Central memory CD8-positive, alpha-beta T cell (primary cell): ENCODE measurements at regions not wholly inside any gene's neighbourhood (a gene's known extent, or its start where the extent isn't known, plus 50 kb on each side); places are given as distances from the start of the nearest gene placed in this dataset.
"Not testable (repeated sequence)": the region's sequence is repeated elsewhere in the genome, so short reads cannot be mapped to it uniquely, and the experiment has no call there.

Experiments
- ATAC-seq: fragments of 150-1000 bp; cut with Tn5 transposase; replicated peaks from 2 replicates; pipeline ENCODE4 v1.10.0; 2022; ENCODE audit warnings: mild to moderate bottlenecking, moderate FRiP score, moderate number of reproducible peaks; ENCODE audit not compliant: poor library complexity, severe bottlenecking; ENCODE audit errors: extremely low read depth
- DNase-seq, 2 donors: peaks; one replicate each; pipeline ENCODE4 v3.0.0; 2021; ENCODE audit warnings: low spot score in 2 of 2
- H3K27ac Mint-ChIP-seq: one replicate; pipeline ENCODE4 v1.8.0; 2022; ENCODE audit warnings: low read depth, mild to moderate bottlenecking, moderate library complexity, mixed read lengths
- H3K27me3 Mint-ChIP-seq: one replicate; pipeline ENCODE4 v1.8.0; 2022; ENCODE audit warnings: mixed read lengths
- H3K36me3 Mint-ChIP-seq: one replicate; pipeline ENCODE4 v1.8.0; 2022; ENCODE audit warnings: mild to moderate bottlenecking, moderate library complexity, mixed read lengths; ENCODE audit not compliant: insufficient read depth
- H3K4me1 Mint-ChIP-seq: one replicate; pipeline ENCODE4 v1.8.0; 2022; ENCODE audit warnings: mixed read lengths
- H3K4me3 Mint-ChIP-seq: one replicate; pipeline ENCODE4 v1.8.0; 2022; ENCODE audit warnings: mild to moderate bottlenecking, moderate library complexity, mixed read lengths
- H3K9me3 Mint-ChIP-seq: one replicate; pipeline ENCODE4 v1.8.0; 2022; ENCODE audit warnings: mixed read lengths

GRCh38 chr7:156504006-156504405 lies 136.6 kb upstream of the RNF32 start:
- Mint-ChIP-seq H3K4me3 (no peak overlapping the region), H3K27ac (no peak overlapping the region), H3K9me3 (no peaks in the 10 kb centered on the region), H3K36me3 (no peaks in the 10 kb centered on the region), H3K27me3 (peaks cover 29% of the 10 kb centered on the region), H3K4me1 (no peaks in the 10 kb centered on the region)
- ATAC-seq (no peak), DNase-seq (no peak)

GRCh38 chr7:156503196-156503595 lies 137.4 kb upstream of the RNF32 start:
- ATAC-seq (no peak), DNase-seq (no peak)
- Mint-ChIP-seq H3K36me3 (no peaks in the 10 kb centered on the region), H3K4me3 (no peak overlapping the region), H3K27ac (no peak overlapping the region), H3K27me3 (peaks cover 25% of the 10 kb centered on the region), H3K9me3 (no peaks in the 10 kb centered on the region), H3K4me1 (no peaks in the 10 kb centered on the region)

- H3K27ac Mint-ChIP-seq, H3K9me3 Mint-ChIP-seq, ATAC-seq, H3K4me3 Mint-ChIP-seq, DNase-seq, H3K36me3 Mint-ChIP-seq, H3K4me1 Mint-ChIP-seq: not testable (repeated sequence)
- H3K27me3 Mint-ChIP-seq, result peaks cover 19% of the 10 kb centered on the region
Observed at GRCh38 chr7:156501815-156502214, 138.8 kb upstream of the RNF32 start.

- Mint-ChIP-seq H3K27me3 (no peaks in the 10 kb centered on the region), H3K36me3 (peaks cover 1% of the 10 kb centered on the region), H3K27ac (no peak overlapping the region), H3K4me1 (no peaks in the 10 kb centered on the region), H3K4me3 (no peak overlapping the region), H3K9me3 (no peaks in the 10 kb centered on the region)
- DNase-seq (no peak), ATAC-seq (no peak)
Observed at GRCh38 chr7:156499247-156499881, 141.2 kb upstream of the RNF32 start.

- DNase-seq, result no peak
- Mint-ChIP-seq H3K27me3 (peaks cover 2% of the 10 kb centered on the region), H3K4me1 (no peaks in the 10 kb centered on the region), H3K4me3 (no peak overlapping the region), H3K36me3 (peaks cover 1% of the 10 kb centered on the region), H3K9me3 (no peaks in the 10 kb centered on the region), H3K27ac (no peak overlapping the region)
- no peak for ATAC-seq
Observed at GRCh38 chr7:156497776-156498509, 142.6 kb upstream of the RNF32 start.

GRCh38 chr7:156496865-156497264 lies 143.7 kb upstream of the RNF32 start:
- Mint-ChIP-seq H3K9me3 (no peaks in the 10 kb centered on the region), H3K36me3 (peaks cover 1% of the 10 kb centered on the region), H3K27me3 (peaks cover 13% of the 10 kb centered on the region), H3K4me1 (no peaks in the 10 kb centered on the region), H3K4me3 (no peak overlapping the region), H3K27ac (no peak overlapping the region)
- DNase-seq (no peak), ATAC-seq (no peak)

GRCh38 chr7:156496363-156496769 lies 144.2 kb upstream of the RNF32 start:
- Mint-ChIP-seq H3K27ac (no peak overlapping the region), H3K27me3 (peaks cover 16% of the 10 kb centered on the region), H3K4me1 (no peaks in the 10 kb centered on the region), H3K4me3 (no peak overlapping the region), H3K9me3 (no peaks in the 10 kb centered on the region), H3K36me3 (peaks cover 1% of the 10 kb centered on the region)
- no peak for DNase-seq
- ATAC-seq, result no peak

- DNase-seq, result no peak
- Mint-ChIP-seq H3K4me3 (no peak overlapping the region), H3K9me3 (no peaks in the 10 kb centered on the region), H3K27me3 (peaks cover 16% of the 10 kb centered on the region), H3K4me1 (no peaks in the 10 kb centered on the region), H3K36me3 (peaks cover 1% of the 10 kb centered on the region), H3K27ac (no peak overlapping the region)
- no peak for ATAC-seq
Observed at GRCh38 chr7:156494960-156495359, 145.6 kb upstream of the RNF32 start.

GRCh38 chr7:156493942-156494341 lies 146.6 kb upstream of the RNF32 start:
- H3K27ac Mint-ChIP-seq, result no peak overlapping the region
- H3K4me1 Mint-ChIP-seq, result no peaks in the 10 kb centered on the region
- DNase-seq (no peak), ATAC-seq (no peak)
- peaks cover 16% of the 10 kb centered on the region for H3K27me3 Mint-ChIP-seq
- H3K36me3 Mint-ChIP-seq, result peaks cover 1% of the 10 kb centered on the region
- H3K9me3 Mint-ChIP-seq, result no peaks in the 10 kb centered on the region
- no peak overlapping the region for H3K4me3 Mint-ChIP-seq

GRCh38 chr7:156492170-156492569 lies 148.4 kb upstream of the RNF32 start:
- no peak for DNase-seq
- no peak for ATAC-seq
- Mint-ChIP-seq H3K4me1 (no peaks in the 10 kb centered on the region), H3K36me3 (peaks cover 1% of the 10 kb centered on the region), H3K4me3 (no peak overlapping the region), H3K27me3 (peaks cover 16% of the 10 kb centered on the region), H3K27ac (no peak overlapping the region), H3K9me3 (no peaks in the 10 kb centered on the region)

- H3K4me3 Mint-ChIP-seq, result no peak overlapping the region
- H3K36me3 Mint-ChIP-seq, result peaks cover 1% of the 10 kb centered on the region
- H3K27me3 Mint-ChIP-seq, result peaks cover 16% of the 10 kb centered on the region
- DNase-seq, result no peak
- H3K4me1 Mint-ChIP-seq, result no peaks in the 10 kb centered on the region
- H3K27ac Mint-ChIP-seq, result no peak overlapping the region
- H3K9me3 Mint-ChIP-seq, result no peaks in the 10 kb centered on the region
- no peak for ATAC-seq
Observed at GRCh38 chr7:156491435-156491834, 149.1 kb upstream of the RNF32 start.

- peaks cover 16% of the 10 kb centered on the region for H3K27me3 Mint-ChIP-seq
- H3K27ac Mint-ChIP-seq, result no peak overlapping the region
- no peak for DNase-seq
- no peaks in the 10 kb centered on the region for H3K4me1 Mint-ChIP-seq
- ATAC-seq, result no peak
- H3K4me3 Mint-ChIP-seq, result no peak overlapping the region
- no peaks in the 10 kb centered on the region for H3K9me3 Mint-ChIP-seq
- peaks cover 1% of the 10 kb centered on the region for H3K36me3 Mint-ChIP-seq
Observed at GRCh38 chr7:156490021-156490800, 150.4 kb upstream of the RNF32 start.
